SK-N-MC (cell line): ENCODE measurements at regions not wholly inside any gene's neighbourhood (a gene's known extent, or its start where the extent isn't known, plus 50 kb on each side); places are given as distances from the start of the nearest gene placed in this dataset.
A peak's percentile ranks its signal among the peaks of the same experiment; 100 is the strongest.

Experiments
- DNase-seq: peaks from one replicate; pipeline ENCODE4 v3.0.0-alpha.2; 2011; ENCODE audit warnings: low read depth, low spot score
- H3K27ac ChIP-seq: fragments of 200-600 bp; sonication (generic); 2 replicates; pipeline ENCODE4 v1.5.1; 2016; ENCODE audit warnings: mixed run types
- H3K36me3 ChIP-seq: fragments of 200-600 bp; sonication (generic); 2 replicates; pipeline ENCODE4 v1.6.1; 2017; ENCODE audit warnings: antibody characterized with exemption, low read length, mixed read lengths; ENCODE audit not compliant: insufficient read depth
- H3K4me3 ChIP-seq: fragments of 200-600 bp; sonication (generic); 2 replicates; pipeline ENCODE4 v1.5.1; 2016
- H3K9ac ChIP-seq: fragments of 200-600 bp; sonication (generic); 2 replicates; pipeline ENCODE4 v1.8.0; 2017; ENCODE audit warnings: mixed run types, mixed read lengths; ENCODE audit not compliant: insufficient read length
- H3K9me3 ChIP-seq: fragments of 200-600 bp; sonication (generic); 2 replicates; pipeline ENCODE4 v1.6.1; 2017; ENCODE audit warnings: low read depth, mild to moderate bottlenecking, antibody characterized with exemption, low read length, moderate library complexity, mixed read lengths
- EZH2 ChIP-seq: fragments of 200-600 bp; sonication (generic); IDR thresholded peaks from one replicate; pipeline ENCODE4 v1.6.1; 2017; ENCODE audit warnings: antibody characterized with exemption
- FOXP2 ChIP-seq: optimal IDR thresholded peaks from 2 replicates; pipeline ENCODE3; 2011; ENCODE audit warnings: mild to moderate bottlenecking, moderate library complexity; ENCODE audit not compliant: insufficient read depth; ENCODE audit errors: extremely low read length, control extremely low read depth
- POLR2AphosphoS5 ChIP-seq: IDR thresholded peaks from 2 replicates; pipeline ENCODE4 v1.6.1; 2012; ENCODE audit warnings: mild to moderate bottlenecking, low read depth, low read length, borderline replicate concordance

DNA sequence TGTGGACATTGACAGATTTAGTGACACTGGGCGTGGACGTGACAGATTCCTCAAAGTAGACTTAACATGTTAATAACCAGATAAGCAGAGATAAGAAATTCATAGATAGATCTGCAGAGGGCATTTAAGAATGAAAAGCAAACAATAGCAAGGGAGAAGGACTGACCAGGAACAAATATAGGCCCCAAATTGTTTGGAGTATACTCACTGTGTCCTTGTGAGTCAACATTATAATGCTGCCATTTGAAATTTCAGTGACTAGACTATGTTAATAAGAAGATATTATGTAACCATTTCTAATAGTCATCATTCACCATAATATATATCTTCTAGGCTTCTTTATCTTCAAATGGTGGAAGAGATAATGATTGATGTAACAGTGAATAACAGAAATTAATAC lies 78.1 kb upstream of the SLC38A11 start:
- no peak overlapping the region for H3K27ac ChIP-seq
- TF ChIP-seq EZH2: no peak
- no peak for TF ChIP-seq FOXP2
- TF ChIP-seq POLR2AphosphoS5: no peak
- H3K4me3 ChIP-seq: no peak overlapping the region

GRCh38 chr2:165032559-165032958 lies 77.2 kb upstream of the SLC38A11 start:
- TF ChIP-seq EZH2: no peak
- TF ChIP-seq POLR2AphosphoS5: no peak
- TF ChIP-seq FOXP2: no peak
- Histone ChIP-seq H3K27ac (no peak overlapping the region), H3K4me3 (no peak overlapping the region), H3K9me3 (no peaks in the 10 kb centered on the region), H3K9ac (no peak overlapping the region), H3K36me3 (no peaks in the 10 kb centered on the region)
- no peak for DNase-seq

More for the DNA sequence above, 78.1 kb upstream of the SLC38A11 start:
- Histone ChIP-seq H3K9ac (no peak overlapping the region), H3K9me3 (no peaks in the 10 kb centered on the region), H3K36me3 (no peaks in the 10 kb centered on the region)
- DNase-seq: no peak

- H3K36me3 ChIP-seq: no peaks in the 10 kb centered on the region
- DNase-seq: no peak
- no peak overlapping the region for H3K9ac ChIP-seq
- H3K4me3 ChIP-seq: peak overlapping the region; percentile 12; the same call in 1 of the 2 replicates
- H3K27ac ChIP-seq: peak overlapping the region; percentile 35; the same call in 1 of the 2 replicates
- TF ChIP-seq EZH2 (no peak), FOXP2 (no peak), POLR2AphosphoS5 (no peak)
- H3K9me3 ChIP-seq: no peaks in the 10 kb centered on the region
Observed at GRCh38 chr2:165024199-165024598, 68.9 kb upstream of the SLC38A11 start.

DNA sequence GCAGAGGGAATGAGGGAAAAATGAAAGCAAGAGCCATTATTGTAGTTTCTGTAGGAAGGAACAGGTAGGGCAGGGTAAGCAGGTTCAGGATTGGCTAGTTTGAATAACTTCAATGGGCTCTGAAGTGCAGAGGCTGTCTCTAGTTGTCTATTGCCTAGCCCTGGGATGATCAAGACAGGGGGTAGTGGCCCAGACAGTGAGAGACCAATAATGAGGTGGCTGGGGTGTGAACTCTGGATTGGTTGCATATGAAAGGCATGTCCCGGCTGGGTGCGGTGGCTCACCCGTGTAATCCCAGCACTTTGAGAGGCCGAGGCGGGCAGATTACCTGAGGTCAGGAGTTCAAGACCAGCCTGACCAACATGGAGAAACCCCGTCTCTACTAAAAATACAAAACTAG lies 67.5 kb upstream of the SLC38A11 start:
- Histone ChIP-seq H3K9me3 (no peaks in the 10 kb centered on the region), H3K4me3 (no peak overlapping the region), H3K27ac (no peak overlapping the region), H3K9ac (no peak overlapping the region), H3K36me3 (no peaks in the 10 kb centered on the region)
- no peak for TF ChIP-seq FOXP2
- no peak for TF ChIP-seq POLR2AphosphoS5
- no peak for TF ChIP-seq EZH2
- DNase-seq: no peak

- Histone ChIP-seq H3K36me3 (no peaks in the 10 kb centered on the region), H3K9ac (no peak overlapping the region), H3K4me3 (no peak overlapping the region), H3K27ac (no peak overlapping the region), H3K9me3 (no peaks in the 10 kb centered on the region)
- no peak for DNase-seq
- TF ChIP-seq FOXP2 (no peak), POLR2AphosphoS5 (no peak), EZH2 (no peak)
Observed at GRCh38 chr2:165017966-165018596, 62.8 kb upstream of the SLC38A11 start.

DNA sequence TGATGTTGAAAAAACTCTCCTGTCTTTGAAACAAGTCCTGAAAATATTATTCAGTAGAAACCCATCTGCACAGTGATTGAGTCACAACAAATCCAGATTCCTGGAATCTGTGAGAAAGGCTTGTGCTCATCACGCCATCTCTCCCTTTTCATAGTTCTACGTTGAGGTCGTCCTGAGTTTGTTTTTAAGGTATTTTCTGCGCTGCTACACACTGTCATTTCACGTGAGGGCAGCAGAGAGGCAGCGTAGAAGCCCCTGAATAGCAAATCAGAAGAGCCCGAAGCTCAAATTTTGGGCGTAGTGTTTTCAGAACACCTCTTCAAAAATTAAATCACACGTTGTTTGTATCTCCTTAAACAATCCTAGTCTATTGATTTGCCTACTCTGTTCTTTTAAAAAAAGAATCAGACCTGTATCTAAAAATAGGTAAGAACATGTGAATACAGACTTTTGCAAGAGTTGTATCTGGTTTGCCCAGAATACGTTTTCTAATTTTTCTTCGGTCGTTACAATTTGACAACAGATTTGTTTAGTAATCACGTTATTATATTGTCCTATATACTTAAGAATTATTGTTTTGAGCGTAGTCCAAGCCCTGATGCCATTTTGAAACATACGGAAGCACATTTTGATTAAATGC lies 61.6 kb upstream of the SLC38A11 start:
- no peak for DNase-seq
- H3K36me3 ChIP-seq: no peaks in the 10 kb centered on the region

GRCh38 chr2:165015052-165015642 lies 59.8 kb upstream of the SLC38A11 start:
- Histone ChIP-seq H3K27ac (no peak overlapping the region), H3K9me3 (no peaks in the 10 kb centered on the region), H3K4me3 (no peak overlapping the region), H3K9ac (no peak overlapping the region), H3K36me3 (no peaks in the 10 kb centered on the region)
- DNase-seq: peak; percentile 37
- TF ChIP-seq EZH2: no peak
- TF ChIP-seq FOXP2: no peak
- TF ChIP-seq POLR2AphosphoS5: no peak

More for the DNA sequence above, 61.6 kb upstream of the SLC38A11 start:
- Histone ChIP-seq H3K4me3 (peak overlapping the region; percentile 24; the same call in 1 of the 2 replicates), H3K27ac (no peak overlapping the region), H3K9me3 (no peaks in the 10 kb centered on the region), H3K9ac (no peak overlapping the region)
- TF ChIP-seq POLR2AphosphoS5 (no peak), FOXP2 (no peak), EZH2 (no peak)

- Histone ChIP-seq H3K36me3 (no peaks in the 10 kb centered on the region), H3K4me3 (no peak overlapping the region), H3K9ac (no peak overlapping the region), H3K9me3 (no peaks in the 10 kb centered on the region), H3K27ac (no peak overlapping the region)
- no peak for TF ChIP-seq EZH2
- TF ChIP-seq FOXP2: no peak
- TF ChIP-seq POLR2AphosphoS5: no peak
- no peak for DNase-seq
Observed at GRCh38 chr2:165013944-165014619, 58.8 kb upstream of the SLC38A11 start.
